Right hindlimb (tissue), 1 donor: ENCODE measurements at regions not wholly inside any gene's neighbourhood (a gene's known extent, or its start where the extent isn't known, plus 50 kb on each side); places are given as distances from the start of the nearest gene placed in this dataset.
"Not testable (repeated sequence)": the region's sequence is repeated elsewhere in the genome, so short reads cannot be mapped to it uniquely, and the experiment has no call there.

Experiments
- DNase-seq: peaks from one replicate; pipeline ENCODE4 v3.0.0-alpha.2; 2018

DNA sequence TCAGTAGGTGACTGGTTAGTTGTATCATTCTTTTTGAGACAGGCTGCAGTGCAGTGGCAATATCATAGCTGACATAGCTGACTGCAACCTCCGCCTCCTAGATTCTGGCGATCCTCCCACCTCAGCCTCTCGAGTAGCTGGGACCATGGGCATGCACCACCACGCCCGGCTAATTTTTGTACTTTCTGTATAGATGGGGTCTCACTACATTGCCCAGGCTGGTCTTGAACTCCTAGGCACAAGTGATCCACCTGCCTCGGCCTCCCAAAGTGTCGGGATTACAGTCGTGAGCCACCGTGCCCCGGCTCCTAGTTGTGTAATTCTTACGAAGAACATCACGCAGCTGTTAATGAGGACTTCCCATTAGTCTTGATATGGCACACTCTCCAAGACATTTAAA is 123.4 kb upstream of the VKORC1L1 start:
- DNase-seq = no peak

DNA sequence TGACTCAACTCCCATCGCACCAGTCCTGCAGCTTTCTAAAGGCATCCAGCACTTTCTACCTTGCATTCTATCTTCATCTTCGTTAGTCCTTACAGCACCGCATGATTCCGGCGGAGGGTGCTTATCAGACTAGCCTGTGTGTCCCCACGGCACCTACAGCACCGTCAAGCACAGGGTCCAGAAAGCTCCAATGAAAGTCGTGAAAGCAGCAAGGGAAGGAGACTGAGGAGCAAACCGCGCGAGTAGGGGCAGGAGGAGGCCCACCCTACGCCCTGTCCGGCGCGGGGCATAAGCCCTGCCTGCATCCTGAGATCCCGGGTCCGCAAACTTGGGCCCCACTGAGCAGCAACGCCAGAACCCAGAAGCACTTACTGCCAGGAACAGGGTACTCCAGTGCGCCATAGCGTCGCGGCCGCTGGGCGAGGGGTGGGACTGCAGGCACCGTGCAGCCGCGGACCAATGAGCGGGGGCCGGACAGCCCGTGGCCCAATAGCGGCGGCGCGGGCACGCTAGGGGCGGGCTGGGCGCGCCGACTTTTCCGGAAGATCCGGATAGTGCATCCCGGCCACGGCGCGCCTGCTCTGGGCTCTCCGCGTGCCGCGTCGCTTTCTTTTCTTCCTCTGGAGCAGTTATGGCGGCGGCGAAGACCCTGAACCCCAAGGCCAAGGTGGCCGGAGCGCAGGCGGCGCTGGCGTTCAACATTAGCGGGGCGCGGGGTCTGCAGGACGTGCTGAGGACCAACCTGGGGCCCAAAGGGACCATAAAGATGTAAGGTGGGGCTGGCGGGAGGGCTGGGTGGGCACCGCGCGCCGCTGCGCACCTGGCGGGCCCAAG is 122.1 kb upstream of the VKORC1L1 start:
- DNase-seq = peak; percentile 93

DNA sequence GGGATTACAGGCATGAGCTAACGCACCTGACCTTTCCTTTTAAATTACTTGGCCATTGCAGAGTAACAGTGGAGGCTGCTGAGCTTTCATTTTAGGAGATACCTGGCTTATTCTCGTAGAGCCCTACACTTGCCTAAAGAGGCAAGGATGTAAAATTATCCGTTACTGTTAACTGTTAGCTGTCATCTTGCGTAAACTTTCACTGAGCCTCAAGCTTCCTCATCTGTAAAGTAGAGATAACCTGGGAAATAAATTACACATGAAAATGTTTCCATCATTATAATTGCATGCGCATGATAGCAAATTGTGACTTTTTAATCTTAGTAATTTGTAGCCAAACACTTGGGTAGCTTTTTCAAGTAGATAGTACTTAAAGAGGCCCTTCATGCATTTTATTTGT is 118.8 kb upstream of the VKORC1L1 start:
- DNase-seq = not testable (repeated sequence)

DNA sequence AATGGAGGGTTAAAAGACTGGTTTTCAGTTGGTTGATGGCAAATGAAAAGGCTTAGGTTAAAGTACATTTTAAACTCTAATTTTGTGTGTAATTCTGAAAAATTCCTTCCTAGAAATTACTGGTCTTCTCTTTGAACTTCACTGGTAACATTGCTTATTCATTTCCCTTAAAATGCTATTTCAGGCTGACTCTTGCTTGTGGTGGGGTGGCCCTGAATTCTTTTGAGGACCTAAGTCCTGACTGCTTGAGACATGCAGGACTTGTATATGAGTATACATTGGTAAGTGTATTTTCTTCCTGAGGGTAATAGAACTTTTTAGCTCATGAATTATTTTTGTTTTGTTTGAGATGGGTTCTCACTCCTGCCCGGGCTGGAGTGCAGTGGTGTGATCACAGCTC is 113.9 kb upstream of the VKORC1L1 start:
- DNase-seq = not testable (repeated sequence)

DNA sequence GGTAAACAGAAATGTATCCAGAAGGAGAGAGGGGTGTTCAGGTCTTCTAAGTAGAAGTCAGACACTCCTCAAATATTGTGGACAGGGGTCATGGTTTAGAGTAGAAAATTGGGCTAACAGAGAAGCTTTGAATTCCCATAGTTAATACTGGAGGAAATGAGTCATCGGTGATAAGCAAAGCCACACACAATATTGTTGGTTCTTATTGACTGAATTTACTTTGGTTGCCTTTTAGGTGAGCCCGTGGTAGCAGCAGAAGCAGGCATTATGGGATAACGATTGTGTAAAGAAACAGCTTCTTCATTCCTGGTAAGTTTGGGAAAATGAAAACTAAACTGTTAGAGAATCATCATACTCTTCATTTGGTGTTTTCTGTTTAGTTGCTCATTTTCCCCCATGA is 110.2 kb upstream of the VKORC1L1 start:
- DNase-seq = not testable (repeated sequence)

DNA sequence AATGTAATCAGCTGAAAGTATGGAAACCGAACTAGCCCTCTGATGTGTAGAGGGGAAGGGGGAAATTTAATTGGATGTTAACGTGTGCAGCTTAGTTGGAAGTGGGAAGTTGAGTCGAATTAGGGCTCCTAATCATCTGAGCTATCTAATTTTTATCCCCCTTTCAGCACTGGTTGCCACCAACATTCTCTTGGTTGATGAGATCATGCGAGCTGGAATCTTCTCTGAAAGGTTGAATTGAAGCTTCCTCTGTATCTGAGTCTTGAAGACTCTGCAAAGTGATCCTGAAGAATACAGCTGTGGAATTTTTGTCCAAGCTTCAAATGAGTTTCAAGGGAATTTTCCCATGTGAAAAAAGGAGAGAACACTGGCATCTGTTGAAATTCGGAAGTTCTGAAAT is 109.8 kb upstream of the VKORC1L1 start:
- not testable (repeated sequence) for DNase-seq

DNA sequence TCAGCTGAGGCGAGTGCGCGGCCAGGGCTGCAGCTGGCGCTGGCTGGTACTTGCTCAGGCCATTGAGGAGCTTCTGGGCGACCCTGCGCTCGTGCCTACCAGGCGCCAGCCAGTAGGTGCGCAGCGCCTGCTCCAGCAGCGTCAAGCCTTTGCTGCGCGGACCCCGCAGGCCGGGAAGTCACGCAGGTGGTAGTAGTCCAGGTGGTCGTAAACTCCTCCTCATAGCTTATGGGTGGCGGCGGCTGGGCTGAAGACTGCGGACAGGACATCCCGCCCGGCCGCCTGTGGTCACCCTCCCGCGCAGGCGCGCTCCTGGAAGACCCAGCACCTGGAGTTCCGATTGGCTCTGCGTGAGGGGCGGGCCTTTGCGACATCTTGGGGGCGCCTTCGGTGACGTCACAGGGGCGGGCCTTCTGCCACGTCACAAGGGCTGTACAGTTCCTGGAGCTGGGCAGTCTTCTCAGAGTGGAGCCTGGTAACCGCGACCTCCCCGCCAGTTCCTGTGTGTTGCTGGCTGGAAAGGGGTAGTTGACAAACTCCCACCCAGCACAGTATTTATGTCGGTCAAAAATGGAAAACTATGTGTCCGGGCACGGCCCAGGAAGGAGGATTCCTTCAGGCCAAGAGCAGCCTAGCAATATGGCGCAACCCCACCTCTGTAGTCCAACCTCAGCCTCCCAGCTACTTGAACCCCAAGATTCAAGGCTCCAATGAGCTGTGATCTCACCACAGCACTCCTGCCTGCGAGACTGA is 102.2 kb upstream of the VKORC1L1 start:
- DNase-seq = peak; percentile 97

DNA sequence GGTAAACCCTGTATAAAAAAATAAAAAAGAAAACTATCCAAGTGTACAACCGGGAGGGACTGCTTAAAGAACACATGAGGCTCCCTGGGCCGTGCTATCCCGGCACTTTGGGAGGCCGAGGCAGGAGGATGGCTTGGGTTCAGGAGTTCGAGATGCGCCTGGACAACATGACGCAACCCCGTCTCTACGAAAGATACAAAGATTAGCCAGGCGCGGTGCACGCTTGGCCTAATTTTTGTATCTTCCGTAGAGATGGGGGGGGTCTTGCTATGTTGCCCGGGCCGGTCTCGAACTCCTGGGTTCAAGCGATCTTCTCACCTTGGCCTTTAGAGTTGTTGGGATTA is 101.7 kb upstream of the VKORC1L1 start:
- not testable (repeated sequence) for DNase-seq

DNA sequence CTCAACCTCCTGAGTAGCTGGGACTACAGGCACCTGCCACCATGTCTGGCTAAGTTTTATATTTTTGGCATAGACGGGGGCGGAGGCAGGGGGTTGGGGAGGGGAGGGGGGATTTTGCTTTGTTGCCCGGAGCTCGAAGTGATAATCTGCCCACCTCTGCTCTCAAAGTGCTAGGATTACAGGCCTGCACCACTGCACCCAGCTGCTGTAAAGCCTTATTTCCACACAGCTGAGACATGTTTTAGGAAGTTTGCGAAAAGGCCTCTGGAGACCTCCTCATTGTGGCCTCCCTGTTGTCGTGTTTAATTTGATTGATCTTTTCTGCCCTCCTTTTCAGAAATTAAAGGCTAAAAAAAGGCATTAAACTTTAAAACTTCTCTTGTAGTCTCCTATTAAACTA is 96.2 kb upstream of the VKORC1L1 start:
- DNase-seq = not testable (repeated sequence)

DNA sequence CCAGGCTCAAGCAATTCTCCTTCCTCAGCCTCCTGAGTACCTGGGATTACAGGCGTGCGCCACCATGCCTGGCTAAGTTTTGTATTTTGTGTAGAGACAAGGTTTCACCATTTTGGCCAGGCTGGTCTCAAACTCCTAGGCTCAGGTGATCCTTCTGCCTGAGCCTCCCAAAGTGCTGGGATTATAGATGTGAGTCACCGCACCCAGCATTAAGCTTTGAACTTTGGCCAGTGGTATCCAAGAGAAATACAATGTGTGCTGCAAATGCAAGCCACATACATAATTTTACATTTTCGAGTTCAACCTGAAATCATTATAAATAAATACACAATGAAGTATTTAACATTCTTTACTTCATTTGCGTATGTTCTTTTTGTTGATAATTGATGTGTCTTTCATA is 82.9 kb upstream of the VKORC1L1 start:
- DNase-seq = not testable (repeated sequence)

DNA sequence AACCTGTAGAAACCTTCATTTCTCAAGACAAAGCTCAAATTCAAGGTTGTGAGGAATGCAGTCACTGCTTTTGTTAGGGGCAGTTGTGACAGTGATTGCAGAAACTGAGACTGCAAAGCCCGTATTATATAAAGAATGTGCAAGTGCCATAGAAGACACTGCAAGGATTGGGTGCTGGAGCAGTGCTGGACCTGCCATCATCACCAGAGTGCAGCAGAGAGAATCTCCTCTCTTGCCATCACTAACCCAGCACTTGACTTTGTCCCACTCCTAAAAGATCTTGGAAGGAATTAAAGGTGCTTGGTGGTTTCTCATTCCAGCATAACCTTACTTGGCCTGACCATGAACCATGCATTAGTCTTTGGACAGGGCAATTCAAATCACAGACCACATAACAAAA is 81.1 kb upstream of the VKORC1L1 start:
- DNase-seq = not testable (repeated sequence)

DNA sequence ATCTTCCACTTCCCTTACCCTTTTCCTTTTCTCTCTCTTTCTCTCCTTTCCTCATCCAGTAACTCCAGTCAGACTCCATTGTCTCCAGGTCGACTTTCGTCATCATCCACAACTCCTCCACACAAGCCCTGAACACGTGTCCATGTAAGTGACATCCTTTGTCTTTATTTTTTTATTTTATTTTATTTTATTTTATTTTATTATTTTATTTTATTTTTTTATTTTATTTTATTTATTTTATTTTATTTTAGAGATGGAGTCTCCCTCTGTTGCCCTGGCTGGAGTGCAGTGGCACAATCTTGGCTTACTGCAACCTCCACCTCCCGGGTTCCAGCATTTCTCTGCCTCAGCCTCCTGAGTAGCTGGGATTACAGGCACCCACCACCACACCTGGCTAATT is 80.1 kb upstream of the VKORC1L1 start:
- DNase-seq = not testable (repeated sequence)

DNA sequence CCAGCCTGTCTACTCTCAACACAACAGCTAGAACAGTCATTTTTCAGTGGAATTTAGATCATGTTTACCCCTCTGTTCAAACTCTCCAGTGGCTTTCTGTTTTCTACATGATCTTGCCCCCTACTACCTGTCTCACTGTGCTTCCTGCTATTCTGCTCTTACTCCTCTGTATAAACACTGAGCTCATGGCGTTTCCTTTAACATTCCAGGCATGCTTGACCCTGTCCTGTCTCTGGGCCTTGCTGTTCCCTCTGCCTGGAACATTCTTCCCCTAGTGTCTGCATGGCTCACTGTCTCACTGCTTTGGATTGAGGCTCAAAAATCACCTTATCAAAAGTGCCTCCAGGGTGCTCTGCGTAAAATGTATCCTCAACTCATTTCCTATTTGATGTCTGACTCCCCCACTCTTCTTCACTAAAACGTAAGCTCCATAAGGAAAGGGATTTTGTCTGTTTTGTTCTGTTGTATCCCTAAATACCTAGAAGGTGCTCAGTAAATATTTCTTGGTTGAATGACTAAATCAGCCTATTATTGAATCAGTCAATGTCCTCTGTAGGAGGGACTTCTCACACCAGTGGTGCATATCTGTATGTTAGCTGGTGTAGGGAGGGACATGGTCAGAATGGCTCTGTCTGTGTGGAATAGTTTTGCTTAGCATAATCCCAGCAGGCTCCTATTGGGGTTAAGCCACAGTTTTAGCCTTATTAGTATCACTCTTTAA is 78.0 kb upstream of the VKORC1L1 start:
- DNase-seq = not testable (repeated sequence)

DNA sequence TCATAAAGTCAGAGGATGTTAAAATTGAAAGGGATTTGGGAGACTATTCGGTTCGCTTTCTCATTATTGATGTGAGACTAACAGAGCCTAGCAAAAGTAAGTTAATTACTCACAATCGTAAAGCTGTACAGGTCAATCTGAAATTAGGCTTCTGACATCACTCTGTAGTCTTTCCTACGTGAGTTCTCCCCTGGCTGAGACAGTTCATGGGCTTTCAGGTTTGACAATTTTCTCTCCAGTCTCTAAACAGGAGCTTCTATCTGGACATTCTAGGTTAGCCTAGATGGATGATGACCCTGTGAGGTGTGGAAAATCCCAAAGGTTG is 77.5 kb upstream of the VKORC1L1 start:
- DNase-seq = not testable (repeated sequence)

DNA sequence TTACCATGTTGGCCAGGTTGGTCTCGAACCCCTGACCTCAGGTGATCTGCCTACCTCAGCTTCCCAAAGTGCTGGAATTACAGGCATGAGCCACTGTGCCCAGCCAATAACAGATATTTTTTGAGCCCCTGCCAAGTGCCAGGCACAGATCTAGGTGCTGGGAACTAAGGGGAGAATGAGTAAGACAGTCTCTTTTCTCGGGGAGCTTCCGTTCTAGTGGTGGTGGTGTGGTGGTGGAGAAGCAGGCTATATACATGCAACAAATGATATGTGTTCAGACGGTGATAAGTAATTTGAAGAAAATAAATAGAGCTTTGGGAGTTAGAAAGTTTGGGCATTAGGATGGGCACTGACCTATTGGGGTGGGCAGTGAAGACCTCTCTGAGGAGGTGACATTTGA is 76.7 kb upstream of the VKORC1L1 start:
- no peak for DNase-seq

DNA sequence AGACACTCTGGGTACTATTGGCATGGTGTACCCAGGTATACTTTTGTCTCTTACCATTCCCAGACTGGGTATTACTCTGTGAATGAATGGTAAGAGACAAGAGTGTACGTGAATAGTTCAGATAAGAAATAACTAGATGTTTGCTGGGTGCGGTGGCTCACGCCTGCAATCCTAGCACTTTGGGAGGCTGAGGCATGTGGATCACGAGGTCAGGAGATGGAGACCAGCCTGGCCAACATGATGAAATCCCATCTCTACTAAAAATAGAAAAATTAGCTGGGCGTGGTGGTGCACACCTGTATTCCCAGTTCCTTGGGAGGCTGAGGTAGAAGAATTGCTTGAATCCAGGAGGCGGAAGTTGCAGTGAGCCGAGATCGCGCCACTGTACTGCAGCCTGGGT is 75.8 kb upstream of the VKORC1L1 start:
- not testable (repeated sequence) for DNase-seq

DNA sequence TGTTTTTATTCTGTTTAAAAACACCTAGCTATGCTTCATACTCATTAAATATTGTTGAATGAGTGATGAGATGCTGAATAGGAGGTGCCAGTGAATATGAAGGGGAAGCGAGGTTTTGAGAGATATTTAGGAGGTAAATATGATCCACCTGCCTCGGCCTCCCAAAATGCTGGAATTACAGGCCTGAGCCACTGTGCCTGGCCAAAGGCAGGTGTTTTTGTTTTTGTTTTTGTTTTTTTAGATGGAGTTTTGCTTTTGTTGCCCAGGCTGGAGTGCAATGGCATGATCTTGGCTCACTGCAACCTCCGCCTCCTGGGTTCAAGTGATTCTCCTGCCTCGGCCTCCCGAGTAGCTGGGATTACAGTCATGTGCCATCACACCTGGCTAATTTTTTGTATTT is 75.3 kb upstream of the VKORC1L1 start:
- DNase-seq = not testable (repeated sequence)

DNA sequence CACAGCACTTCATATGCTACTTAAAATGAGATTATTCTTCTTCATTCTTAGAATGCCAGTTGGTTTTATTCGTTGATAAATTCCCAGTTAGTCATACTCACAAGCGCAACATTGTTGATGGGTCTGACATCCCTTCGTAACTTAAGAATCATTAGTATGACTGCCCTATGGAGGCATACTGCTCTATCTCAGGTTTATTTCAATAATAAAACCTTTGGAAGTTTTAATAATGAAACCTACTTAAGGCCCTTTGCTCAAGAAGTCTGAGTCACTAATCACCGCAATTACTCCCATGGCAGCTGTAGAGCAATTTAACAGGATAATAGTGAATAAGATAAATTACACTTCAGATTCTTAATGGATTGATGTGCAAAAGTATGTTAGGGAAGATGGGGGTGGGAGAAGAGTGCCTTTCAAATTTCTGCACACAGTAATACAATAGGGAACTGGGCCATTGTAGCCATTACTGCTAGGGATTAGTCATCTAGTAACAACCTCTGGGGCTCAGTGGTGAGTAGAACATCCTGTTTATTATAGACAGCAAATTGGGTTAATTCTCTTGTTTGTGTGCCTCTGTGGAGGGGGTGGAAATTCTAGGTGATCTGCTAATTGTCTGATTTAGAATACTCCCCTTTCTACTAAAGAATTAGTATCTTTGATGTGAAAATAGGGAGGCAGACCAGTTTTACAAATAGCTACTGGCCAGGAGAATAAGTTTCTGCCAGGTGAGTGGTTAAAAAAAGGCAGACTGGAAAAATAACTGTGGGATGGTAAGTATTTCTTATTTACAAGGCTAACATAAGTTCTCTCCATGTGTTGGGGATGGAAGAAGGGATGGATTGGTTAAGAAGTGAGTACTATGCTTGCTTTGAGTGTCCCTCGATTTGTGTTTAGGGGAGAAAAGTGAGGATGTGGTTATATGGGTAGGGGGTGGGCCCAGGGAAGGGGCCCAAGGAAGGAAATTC is 74.5 kb upstream of the VKORC1L1 start:
- DNase-seq = no peak

DNA sequence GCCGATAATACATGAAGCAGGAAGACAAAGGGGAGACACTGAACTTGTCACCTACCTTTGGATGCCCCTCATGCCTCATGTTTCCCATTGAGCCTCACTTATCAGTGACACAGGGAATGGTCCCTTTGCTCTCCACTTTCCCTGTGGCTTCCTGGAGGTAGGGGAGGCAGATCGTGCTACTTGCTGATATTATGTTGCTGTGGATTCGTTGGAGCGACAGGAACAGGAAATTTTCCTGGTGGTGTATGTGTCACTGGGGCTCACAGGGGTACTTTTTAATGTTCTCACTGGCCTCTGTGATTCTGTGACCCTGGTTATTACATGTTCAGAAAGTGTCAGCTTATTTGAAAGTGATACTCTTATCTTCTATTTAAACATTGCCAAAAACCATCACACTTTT is 72.7 kb upstream of the VKORC1L1 start:
- DNase-seq = not testable (repeated sequence)

DNA sequence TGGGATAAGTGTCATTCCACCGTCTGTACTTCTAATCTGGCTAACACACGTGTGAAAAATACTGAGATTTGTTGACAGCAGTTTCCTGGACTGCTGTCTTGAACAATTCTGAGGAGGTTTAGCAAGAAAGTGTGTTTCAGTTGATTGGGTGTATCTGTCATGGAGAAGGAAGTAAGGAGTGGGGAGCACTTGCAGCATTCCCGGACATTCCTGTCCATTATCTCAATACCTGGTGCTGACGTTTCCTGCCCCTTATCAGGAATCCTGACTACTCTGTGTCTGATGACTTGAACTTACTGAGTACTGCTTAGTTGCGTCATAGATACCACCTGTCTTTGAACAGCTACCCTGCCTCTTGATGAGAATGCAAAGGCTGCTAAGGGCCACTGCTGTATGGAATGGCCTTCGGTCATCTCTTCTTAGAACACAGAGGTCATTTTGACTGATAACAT is 72.0 kb upstream of the VKORC1L1 start:
- no peak for DNase-seq

DNA sequence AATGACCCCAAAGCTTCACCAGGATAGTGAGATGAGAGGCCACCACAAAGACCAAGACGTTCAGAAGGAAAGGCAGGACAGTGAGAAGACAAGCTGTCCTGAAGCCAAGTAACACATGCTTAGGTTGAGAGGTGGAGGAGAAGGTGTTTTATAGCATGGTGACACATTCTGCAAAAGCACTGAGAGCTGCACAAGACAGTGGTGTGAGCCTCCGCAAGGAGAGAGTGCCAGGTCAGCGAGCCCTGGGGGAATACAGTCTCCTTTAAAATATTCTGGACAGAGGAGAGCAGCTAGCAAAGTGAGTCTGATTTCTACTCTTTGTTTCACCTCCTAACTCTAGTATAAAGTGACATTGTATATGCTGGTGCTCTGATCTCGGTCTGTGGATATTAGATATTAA is 68.0 kb upstream of the VKORC1L1 start:
- DNase-seq = no peak

DNA sequence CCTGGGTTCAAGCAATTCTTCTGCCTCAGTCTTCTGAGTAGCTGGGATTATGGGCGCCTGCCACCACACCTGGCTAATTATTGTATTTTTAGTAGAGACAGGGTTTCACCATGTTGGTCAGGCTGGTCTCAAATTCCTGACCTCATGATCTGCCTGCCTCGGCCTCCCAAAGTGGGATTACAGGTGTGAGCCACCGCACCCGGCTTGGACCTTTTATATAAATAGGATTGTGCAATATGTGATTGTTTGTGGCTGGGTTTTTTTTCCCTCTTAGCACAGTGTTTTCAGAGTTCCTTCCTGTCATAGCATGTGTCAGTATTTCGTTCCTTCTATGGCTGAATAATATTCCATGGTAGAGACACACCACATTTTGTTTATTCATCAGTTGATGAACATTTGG is 65.8 kb upstream of the VKORC1L1 start:
- not testable (repeated sequence) for DNase-seq
